ENCODE measurements at regions not wholly inside any gene's neighbourhood (a gene's known extent, or its start where the extent isn't known, plus 50 kb on each side); places are given as distances from the start of the nearest gene placed in this dataset.

GRCh38 chr14:38900887-38901286, 202.1 kb downstream of the SEC23A start:
- TF ChIP-seq PATZ1 (CRISPR knock-in tag; IDR thresholded peaks at IDR 0.05; ENCODE audit: borderline replicate concordance) (no peak), POU6F1 (CRISPR knock-in tag; IDR thresholded peaks at IDR 0.05; ENCODE audit: borderline replicate concordance, low read depth) (no peak), ZC3H10 (CRISPR knock-in tag; IDR thresholded peaks at IDR 0.05) (no peak), TCF4 (CRISPR knock-in tag; IDR thresholded peaks at IDR 0.05; ENCODE audit: borderline replicate concordance) (no peak), ZFP30 (CRISPR knock-in tag; IDR thresholded peaks at IDR 0.05) (no peak), RARB (CRISPR knock-in tag; IDR thresholded peaks at IDR 0.05) (no peak)
- no peak for ATAC-seq

- no peak for TF ChIP-seq CSRNP3 (CRISPR knock-in tag; IDR thresholded peaks at IDR 0.05)
- no peak for TF ChIP-seq ZFP3 (CRISPR knock-in tag; IDR thresholded peaks at IDR 0.05)
- no peak for TF ChIP-seq ESRRG (CRISPR knock-in tag; IDR thresholded peaks at IDR 0.05)
- no peak for TF ChIP-seq OSR1 (CRISPR knock-in tag; IDR thresholded peaks at IDR 0.05)
- TF ChIP-seq TCF4 (CRISPR knock-in tag; IDR thresholded peaks at IDR 0.05; ENCODE audit: borderline replicate concordance), result no peak
- TF ChIP-seq BACH2 (CRISPR knock-in tag; IDR thresholded peaks at IDR 0.05; ENCODE audit: borderline replicate concordance), result no peak
- TF ChIP-seq CREB5 (CRISPR knock-in tag; IDR thresholded peaks at IDR 0.05; ENCODE audit: low read depth), result no peak
- TF ChIP-seq TSHZ2 (CRISPR knock-in tag; IDR thresholded peaks at IDR 0.05), result no peak
- no peak for TF ChIP-seq ZNF70 (CRISPR knock-in tag; IDR thresholded peaks at IDR 0.05)
- no peak for TF ChIP-seq GLIS3 (CRISPR knock-in tag; IDR thresholded peaks at IDR 0.05)
- no peak for TF ChIP-seq ZNF565 (CRISPR knock-in tag; conservative IDR thresholded peaks at IDR 0.05; ENCODE audit: low read depth)
- TF ChIP-seq RARB (CRISPR knock-in tag; IDR thresholded peaks at IDR 0.05), result no peak
- TF ChIP-seq PPARA (CRISPR knock-in tag; IDR thresholded peaks at IDR 0.05; ENCODE audit: borderline replicate concordance), result no peak
- TF ChIP-seq SNAI2 (CRISPR knock-in tag; IDR thresholded peaks at IDR 0.05), result no peak
- no peak for TF ChIP-seq CSDC2 (CRISPR knock-in tag; IDR thresholded peaks at IDR 0.05)
- no peak for TF ChIP-seq ARNTL (CRISPR knock-in tag; IDR thresholded peaks at IDR 0.05; ENCODE audit: borderline replicate concordance, low read depth)
- TF ChIP-seq PATZ1 (CRISPR knock-in tag; IDR thresholded peaks at IDR 0.05; ENCODE audit: borderline replicate concordance), result no peak
- no peak for TF ChIP-seq ZC3H10 (CRISPR knock-in tag; IDR thresholded peaks at IDR 0.05)
- no peak for ATAC-seq
Observed at GRCh38 chr14:38887696-38888095, 215.3 kb downstream of the SEC23A start.

Measured in SK-N-SH treated with all-trans-retinoic acid at 6 μM for 48 hours (cell line).